ENCODE measurements at regions not wholly inside any gene's neighbourhood (a gene's known extent, or its start where the extent isn't known, plus 50 kb on each side); places are given as distances from the start of the nearest gene placed in this dataset.

DNA sequence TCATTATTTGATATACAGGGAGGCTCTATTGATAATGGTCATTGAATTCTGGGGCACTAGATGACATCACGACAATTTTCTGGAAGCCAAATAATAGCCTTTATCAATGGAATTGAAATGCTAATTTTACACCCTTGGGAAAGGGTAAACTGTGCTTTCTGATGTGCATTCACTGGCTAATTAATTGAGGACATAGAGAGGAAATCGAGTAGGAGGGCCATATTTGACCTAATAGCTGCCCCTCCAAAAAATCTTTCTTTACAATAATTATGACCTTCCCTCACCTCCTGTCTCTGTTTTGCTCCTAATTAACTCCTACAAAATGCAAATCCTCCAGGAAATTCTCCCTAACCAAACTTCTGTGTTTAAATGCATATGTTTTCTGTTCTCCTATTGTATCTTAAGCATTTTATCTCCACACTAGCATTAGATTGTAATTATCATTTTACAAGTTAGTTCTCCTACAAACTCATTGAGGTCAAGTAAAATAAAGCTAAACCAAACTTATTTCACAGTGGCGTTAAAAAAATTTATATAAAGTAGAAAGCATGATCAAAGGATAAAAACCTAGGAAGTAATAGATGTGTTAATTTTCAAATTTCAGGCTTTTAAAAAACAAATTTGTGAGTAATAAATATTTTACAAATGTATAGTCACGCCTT is 1414.0 kb upstream of the AGA start:
- DNase-seq = no peak

DNA sequence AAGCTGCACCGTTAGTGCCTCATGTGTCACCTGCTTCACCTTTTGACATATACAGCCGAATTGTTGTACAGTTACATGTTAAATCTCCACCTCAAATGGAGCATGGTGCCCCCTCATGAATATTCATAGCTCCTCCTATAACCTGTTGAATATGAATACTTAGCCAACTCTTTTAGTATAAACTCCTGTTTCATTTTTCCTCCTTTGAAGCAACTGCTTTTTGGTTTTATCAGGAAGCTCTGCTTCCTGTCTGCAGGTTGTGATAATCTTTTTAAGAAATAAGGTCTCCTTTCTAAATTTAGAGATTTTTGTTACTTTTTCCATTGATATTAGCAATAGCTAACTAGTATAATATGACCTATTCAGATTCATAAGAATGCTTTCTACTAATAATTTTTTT is 1429.2 kb upstream of the AGA start:
- no peak for DNase-seq

DNA sequence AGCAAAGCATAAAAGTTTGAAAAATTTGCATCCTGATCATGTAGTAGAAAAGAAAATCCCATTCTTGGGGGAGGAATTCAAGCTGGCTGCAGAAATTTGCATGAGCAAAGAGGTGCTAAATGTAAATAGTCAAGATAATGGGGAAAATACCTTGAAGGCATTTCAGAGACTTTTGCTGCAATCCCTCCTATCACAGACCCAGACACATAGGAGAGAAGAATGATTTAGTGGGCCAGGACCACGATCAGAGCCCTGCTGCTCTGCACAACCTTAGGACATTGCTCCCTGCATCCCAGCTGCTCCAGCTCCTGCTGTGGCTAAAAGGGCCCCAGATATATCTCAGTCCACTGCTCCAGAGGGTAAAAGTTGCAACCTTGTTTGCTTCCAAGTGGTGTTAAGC is 1439.7 kb upstream of the AGA start:
- DNase-seq = no peak

DNA sequence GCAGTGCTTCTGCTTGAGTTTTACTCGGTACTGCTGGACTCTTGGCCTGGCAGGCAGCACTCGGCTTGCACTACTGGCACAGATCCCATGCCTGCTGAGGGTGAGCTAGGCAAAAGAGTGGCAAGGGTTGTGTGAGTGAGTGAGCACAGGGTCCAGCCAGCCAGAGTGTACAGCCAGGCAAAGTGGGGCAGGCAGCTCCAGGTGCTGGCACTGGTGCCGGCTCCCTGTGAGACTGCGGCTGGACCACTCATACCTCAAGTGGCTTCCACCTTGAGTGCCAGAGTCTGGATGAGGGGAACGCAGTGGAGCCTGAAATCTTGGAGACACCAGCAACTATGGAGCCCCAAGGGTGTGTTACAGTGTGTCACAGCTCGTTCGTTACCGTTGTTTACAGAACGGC is 1451.9 kb upstream of the AGA start:
- no peak for DNase-seq

DNA sequence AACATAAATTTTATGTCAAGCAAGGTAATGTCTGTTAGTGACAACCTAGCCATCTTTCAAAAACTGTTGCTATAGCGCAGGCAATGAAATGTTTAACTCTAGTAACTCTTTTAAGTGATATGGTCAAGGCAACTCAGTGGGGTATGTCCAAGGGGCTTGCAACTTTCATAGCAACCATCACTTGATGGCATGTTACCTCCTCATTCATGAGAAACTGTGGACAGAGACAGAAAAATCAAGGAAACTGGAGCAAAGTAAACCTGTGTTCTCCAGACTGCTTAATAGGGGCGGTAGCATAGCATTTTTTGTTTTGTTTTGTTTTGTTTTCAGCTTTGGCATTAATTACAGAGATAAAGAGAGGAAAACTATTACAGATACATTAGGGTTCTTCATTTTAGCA is 1456.8 kb upstream of the AGA start:
- DNase-seq = no peak

DNA sequence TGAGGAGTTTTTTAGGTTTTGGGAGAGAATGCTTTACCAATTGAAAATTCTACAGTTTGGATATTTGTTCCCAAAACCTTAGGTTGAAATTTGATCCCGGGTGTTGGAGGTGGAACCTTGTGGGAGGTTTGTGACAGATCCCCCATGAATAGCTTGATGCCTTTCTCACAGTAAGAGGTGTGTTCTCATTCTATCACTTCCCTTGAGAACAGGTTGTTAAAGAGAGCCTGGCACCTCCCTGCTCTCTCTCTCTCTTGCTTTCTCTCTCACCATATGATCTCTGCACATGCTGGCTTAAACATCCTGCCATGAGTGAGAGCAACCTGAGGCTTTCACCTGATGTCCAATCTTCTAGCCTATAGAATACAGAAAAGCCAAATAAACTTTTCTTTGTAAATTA is 1475.5 kb upstream of the AGA start:
- DNase-seq = no peak

DNA sequence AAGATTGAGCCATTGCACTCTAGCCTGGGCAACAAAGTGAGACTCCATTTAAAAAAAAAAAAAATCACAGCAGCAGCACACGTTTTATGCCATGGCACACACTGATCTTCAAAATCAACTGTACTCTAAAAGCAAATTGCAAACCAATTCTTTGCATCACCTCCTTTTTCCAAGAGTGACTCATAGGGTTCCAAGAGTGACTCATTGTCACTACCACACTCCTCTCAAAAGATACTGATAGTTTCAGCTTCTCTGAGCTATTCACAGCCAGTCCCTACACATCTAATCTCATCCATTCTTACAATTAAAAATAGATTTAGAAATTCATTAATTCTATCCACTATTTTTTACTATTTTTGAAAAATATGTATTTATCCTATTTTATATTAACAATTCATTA is 1494.9 kb upstream of the AGA start:
- DNase-seq = no peak

DNA sequence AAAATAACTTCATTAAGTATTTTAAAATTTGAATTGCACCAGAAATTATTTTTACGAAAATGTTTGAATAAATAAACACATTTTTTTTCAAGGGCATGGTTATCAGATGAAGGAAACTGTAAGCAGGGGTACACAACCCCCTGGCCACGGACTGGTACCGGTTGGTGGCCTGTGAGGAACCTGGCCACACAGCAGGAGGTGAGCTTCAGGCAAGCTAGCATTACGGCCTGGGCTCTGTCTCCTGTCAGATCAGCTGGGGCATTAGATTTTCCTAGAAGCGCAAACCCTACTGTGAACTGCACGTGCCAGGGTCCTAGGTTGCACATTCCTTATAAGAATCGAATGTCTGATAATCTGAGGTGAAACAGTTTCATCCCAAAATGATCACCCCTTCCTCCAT is 1499.7 kb upstream of the AGA start:
- no peak for DNase-seq

DNA sequence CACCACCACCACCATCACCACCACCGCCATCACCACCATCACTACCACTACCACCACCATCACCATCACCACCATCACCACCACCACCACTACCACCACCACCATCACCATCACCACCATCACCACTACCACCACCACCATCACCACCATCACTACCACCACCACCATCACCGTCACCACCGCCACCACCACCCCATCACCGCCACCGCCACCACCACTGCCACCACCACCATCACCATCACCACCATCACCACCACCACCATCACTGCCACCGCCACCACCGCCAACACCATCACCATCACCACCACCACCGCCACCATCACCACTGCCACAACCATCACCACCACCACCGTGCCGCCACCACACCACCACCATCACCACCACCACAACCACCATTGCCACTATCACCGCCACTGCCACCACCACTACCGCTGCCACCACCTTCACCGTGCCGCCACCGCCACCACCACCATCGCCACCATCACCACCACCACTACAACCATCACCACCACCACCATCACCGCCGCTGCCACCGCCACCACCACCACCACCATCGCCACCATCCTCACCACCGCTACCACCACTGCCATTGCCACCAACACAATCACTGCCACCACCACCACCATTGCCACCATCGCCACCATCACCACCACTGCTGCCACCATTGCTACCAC is 1511.3 kb upstream of the AGA start:
- peak; percentile 41 for DNase-seq

DNA sequence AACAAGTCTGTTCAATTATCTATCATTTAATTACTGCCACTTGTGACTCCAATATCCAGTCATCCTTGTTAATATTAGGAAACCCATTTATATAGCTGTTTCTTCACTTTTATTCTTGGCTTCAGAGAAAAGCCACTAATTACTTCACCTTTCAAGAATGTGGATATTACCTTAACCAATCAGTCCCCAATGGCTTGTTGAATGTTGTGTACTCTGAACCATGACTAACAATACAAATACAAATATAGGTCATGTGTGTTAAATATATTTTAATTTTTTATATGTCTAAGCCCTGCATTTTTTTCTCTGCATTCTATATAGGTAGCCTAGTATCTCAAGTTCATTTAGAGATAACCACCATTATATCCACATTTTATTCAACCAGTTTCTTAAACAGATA is 1513.4 kb upstream of the AGA start:
- DNase-seq = no peak

DNA sequence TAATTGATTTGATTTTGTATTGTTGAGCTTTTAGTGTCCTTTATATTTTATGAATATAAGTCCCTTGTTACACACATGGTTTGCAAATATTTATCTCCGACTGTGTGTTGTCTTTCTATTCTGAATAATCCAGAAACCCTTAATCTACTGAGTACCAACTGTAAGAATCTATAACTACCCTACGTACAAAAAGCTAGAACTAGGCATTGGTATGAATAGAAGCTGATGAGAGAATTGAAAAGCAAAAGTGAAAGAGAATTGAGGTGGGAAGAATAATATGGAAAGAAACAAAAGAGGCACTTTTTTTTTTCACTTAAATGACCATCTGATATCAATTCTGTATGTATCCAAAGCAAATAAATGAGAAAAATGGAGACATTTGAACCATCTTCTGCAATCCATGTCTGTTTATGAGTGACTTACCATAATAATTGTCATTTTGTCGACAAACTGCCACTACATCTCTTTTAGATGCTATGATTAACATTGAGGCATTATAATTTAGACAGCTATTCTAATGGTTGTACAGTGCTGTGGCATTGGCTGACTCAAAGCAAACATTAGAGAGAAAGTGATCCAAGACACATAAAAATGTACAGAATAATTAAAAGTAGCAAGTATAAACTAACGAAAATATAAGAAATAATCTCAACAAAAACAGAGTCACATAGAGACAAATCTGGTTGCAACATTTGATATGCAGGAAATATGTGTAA is 1516.6 kb upstream of the AGA start:
- no peak for DNase-seq

DNA sequence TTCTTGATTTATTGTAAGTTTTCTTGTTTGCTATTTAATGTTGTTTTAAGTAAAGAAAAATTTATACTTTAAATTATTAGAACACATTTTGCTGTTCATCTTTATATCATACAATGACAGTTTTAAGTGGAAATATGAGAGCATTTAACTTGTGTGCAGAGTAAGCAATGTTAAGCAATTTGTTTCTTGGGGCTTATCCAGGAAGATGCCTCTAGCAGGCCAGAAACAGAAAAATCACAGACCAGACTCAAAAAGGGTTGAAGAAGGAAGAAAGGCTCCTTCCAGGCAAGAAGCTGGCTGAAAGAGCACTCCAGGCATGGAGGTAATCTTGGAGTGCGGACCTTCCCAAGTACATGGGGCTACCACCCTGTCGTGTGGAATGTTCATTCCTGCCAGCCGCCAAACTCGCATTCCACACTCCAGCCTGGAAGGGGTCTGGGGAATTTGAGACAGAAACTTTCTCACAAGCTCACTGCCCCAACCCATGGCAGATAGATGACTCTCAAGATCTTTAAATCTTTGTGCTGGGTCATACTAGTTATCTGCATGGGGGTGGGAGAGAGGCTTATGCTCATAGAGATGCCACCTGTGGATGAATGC is 1521.3 kb upstream of the AGA start:
- DNase-seq = no peak

DNA sequence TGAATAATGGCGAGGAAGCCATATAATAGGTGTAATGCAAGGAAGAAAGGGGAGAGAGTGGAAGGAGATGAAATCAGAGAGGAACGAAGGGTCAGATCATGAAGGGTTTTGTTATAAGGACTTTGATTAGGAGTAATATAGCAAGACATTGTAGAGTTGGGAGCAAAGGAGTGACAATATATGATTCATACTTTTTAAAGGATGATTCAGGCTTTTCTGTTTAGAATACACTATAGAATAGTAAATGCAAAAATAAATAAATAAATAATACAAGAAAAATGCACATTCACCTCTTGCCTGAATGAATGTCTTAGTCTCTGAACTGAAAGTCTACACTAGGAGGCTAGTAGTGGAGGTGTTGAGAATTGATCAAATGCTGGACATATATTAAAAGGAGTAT is 1524.4 kb upstream of the AGA start:
- no peak for DNase-seq

DNA sequence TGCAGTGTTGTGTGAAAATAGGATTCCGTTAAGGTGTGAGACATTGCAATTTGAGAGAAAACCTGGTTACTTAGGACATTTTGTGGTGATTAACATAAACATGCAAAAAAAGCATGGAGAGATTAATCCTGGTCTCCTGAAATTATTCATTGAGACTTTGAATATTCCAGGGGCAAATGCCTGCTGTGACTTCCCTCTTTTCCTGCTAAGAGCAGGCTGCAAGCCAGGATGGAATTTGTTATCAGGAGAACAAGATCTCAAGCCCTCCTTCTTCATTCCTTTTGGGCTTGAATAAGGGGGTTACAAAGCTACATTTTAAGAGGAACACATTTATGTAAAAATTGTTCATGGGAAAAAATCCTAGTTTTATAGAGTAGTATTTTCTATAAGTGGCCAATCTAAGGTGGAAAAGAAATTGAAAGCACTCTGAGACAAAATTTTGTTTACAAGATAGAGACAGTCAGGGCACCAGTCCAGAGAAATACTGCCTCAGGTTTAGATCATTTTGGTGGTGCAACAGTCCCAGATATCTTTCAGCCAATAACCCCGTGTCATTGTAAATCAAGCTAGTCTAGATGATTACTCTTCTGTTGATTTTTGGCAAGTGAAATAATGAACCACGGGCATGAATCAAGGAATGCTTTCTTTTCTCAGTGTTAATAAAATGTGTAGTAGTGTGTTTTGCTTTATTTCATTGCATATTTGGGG is 1528.3 kb upstream of the AGA start:
- no peak for DNase-seq

DNA sequence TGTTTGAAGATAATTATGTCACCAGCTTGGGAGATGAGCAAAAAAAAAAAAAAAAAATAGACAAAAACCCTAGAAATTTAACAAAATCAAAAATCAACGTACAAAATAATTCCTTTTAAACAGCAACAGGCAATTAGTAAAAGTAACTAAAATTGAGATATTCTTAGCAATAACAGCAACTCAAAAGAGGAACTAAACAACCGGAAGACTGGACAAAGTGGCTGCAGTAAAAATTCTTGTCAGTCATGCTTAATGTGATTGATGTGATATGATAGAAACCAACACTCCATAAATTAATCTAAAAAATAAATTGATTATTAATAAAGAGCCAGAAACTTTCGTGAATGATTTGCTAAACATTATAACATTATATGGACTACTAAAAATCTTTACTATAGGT is 1534.6 kb upstream of the AGA start:
- DNase-seq = no peak

DNA sequence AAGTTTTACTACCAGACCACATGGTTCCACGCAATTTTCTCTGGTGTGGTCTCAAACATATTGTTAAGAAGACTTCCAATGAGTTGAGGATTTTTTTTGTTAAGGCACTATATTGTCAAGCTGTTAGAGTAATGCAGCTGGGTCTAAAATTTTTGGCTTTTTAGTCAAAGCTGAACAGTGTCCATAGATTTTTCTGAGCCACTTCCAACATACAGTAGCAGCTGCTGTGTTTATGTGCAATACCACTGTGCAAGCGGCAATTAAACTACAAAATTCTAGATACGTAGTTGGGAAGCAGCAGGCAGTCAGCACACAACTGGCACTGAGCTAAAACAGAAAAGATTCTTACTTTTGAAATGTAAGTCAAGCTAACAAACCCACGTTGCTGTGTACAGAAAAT is 1551.1 kb upstream of the AGA start:
- no peak for DNase-seq

DNA sequence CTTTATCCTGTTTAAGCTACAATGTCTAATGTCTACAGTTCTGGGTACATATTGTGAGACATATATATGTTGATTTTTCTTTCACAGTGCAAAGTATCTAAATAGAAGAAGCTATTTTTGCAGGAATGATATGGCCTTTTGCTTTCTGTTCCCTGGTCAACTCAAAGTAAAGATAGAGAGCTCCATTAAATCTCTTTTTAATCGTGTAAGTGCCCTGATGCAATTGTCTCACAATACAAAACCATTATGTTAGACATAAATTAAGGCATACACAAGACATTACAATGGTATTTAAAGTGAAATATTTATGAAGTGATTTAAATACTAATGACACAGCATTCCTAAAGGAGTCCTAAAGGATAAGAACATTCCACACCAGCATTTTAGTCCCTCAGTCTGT is 1559.7 kb upstream of the AGA start:
- DNase-seq = no peak

DNA sequence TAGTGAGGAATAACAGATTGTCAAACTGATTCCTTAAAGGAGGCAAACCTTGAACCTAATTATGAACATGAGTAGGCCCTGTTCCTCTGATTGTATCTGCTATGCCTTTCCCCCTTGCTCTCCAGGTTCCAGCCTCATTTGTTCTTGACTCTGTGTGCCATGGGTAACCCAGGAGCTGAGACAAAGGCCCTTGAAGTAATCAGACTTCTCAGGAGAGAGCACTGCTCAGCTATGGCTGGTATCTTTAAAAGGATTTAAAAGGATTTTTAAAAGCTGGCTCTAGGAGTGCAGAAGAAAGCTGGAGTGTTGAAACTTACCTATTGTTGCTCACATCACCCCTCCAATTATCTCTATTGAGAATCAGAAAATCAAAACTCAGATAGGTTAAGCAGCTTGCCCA is 1565.5 kb upstream of the AGA start:
- no peak for DNase-seq

DNA sequence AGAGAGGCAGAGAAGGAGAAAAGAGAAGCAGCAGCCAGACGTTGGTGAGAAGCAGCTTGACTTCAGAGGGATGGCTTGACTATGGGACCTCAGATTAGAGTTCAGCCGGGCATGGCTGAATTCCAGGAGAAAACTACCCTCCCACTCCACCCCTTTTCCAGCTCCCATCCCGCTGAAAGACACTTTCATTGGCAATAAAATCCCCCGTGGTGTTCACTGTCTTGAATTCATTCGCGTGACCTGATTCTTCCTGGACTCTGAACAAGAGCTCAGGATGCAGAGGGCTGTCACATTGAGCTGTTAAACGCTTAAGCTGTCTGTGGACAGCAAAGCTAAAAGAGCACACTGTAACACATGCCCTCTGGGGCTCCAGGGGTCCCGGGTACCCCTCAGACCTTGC is 1575.3 kb upstream of the AGA start:
- DNase-seq = no peak

DNA sequence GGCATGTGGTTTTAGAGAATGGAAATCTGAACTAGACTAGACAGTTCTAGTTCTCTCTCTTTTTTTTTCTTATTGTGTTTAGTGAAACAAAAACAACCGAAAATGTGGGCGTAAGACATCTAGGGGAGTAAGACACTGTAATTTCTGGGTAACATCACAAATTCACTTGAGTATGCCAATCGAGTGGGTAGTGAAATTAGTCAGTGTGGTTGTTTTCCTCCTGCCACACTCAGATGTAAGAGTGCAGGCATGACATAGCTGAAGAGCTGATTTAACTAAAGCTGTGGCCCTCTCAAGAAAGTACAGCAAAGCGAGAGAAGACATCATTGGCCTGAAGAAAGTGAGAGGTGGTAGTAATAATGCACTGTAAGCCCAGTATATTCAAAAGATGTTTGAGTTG is 1585.3 kb upstream of the AGA start:
- no peak for DNase-seq

DNA sequence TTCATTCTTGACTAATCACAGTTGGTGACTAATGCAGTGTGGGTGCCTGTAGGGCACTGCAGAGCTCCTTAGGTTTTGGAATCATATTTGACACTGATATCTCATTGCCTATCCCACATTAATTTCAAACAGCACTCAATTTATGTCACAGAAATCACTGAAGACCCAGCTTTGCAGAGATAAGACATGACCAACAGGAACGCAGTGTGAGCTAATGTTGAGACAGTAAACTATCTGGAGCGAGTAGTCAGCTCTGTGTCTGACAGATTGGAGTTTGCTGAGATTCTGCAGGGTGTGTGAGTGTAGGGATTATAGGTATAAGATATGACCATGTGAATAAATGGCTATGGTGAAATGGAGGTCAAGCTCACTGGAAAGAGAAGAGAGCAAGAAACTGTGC is 1586.1 kb upstream of the AGA start:
- no peak for DNase-seq

DNA sequence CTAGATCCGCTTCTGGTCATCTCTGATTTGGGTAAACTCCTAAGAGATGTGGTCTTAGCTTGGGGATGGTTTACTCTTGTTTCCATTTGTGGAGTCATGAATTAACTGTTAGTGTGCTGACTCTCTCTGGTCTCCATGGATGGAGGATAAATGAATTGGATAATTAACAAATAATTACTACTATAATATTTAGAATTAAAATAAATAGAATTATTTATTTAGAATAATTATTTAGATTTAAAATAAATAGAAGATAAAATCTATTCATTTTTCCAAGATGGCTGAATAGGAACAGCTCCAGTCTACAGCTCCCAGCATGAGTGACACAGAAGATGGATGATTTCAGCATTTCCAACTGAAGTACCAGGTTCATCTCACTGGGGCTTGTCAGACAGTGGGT is 1587.4 kb upstream of the AGA start:
- DNase-seq = no peak

DNA sequence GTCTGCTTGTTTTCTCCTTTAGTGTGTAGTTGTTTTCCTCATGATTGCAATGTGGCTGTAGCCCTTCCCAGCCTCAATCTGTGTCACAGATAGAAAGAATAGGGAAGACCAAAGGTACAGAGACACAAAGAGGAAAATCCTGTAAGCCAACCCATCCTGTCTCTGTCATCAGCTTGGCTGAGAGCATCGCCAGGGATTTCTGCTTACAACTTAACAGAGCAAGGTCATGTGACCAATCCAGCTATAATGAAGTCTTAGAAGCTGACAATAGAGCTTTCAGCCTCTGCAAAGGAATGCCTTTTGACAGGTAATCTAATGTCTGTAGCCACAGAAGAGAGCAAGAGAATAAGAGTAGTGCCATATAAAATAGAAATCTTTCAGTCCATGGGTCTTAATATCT is 1598.0 kb upstream of the AGA start:
- DNase-seq = no peak

All from right forelimb (tissue), 1 donor.